ENCODE measurements at regions not wholly inside any gene's neighbourhood (a gene's known extent, or its start where the extent isn't known, plus 50 kb on each side); places are given as distances from the start of the nearest gene placed in this dataset.
"Not testable (repeated sequence)": the region's sequence is repeated elsewhere in the genome, so short reads cannot be mapped to it uniquely, and the experiment has no call there.

GRCh38 chr15:66865622-66866611 is 163.9 kb downstream of the SMAD6 start:
- DNase-seq (ENCODE audit: low spot score), result no peak

GRCh38 chr15:66866656-66867055 is 164.6 kb downstream of the SMAD6 start:
- no peak for DNase-seq (ENCODE audit: low spot score)

GRCh38 chr15:66868918-66869317 is 166.9 kb downstream of the SMAD6 start:
- DNase-seq (ENCODE audit: low spot score), result no peak

GRCh38 chr15:66870880-66871388 is 168.9 kb downstream of the SMAD6 start:
- no peak for DNase-seq (ENCODE audit: low spot score)

- no peak for DNase-seq (ENCODE audit: low spot score)
Observed at GRCh38 chr15:66872405-66872804, 170.4 kb downstream of the SMAD6 start.

- DNase-seq (ENCODE audit: low spot score), result not testable (repeated sequence)
Observed at GRCh38 chr15:66873331-66873730, 171.3 kb downstream of the SMAD6 start.

GRCh38 chr15:66873856-66874255 is 171.8 kb downstream of the SMAD6 start:
- DNase-seq (ENCODE audit: low spot score), result no peak

- no peak for DNase-seq (ENCODE audit: low spot score)
Observed at GRCh38 chr15:66875588-66876420, 173.8 kb downstream of the SMAD6 start.

GRCh38 chr15:66876421-66876730 is 174.3 kb downstream of the SMAD6 start:
- DNase-seq (ENCODE audit: low spot score), result no peak

GRCh38 chr15:66876731-66877476 is 174.9 kb downstream of the SMAD6 start:
- no peak for DNase-seq (ENCODE audit: low spot score)

GRCh38 chr15:66877477-66878271 is 175.6 kb downstream of the SMAD6 start:
- DNase-seq (ENCODE audit: low spot score), result no peak

GRCh38 chr15:66878761-66879160 is 176.7 kb downstream of the SMAD6 start:
- no peak for DNase-seq (ENCODE audit: low spot score)

GRCh38 chr15:66879531-66880368 is 177.7 kb downstream of the SMAD6 start:
- DNase-seq (ENCODE audit: low spot score), result no peak

- DNase-seq (ENCODE audit: low spot score), result no peak
Observed at GRCh38 chr15:66880380-66881155, 178.5 kb downstream of the SMAD6 start.

- no peak for DNase-seq (ENCODE audit: low spot score)
Observed at GRCh38 chr15:66881173-66881905, 179.3 kb downstream of the SMAD6 start.

GRCh38 chr15:66882251-66883020 is 180.4 kb downstream of the SMAD6 start:
- no peak for DNase-seq (ENCODE audit: low spot score)

GRCh38 chr15:66883284-66883911 is 181.4 kb downstream of the SMAD6 start:
- DNase-seq (ENCODE audit: low spot score), result peak; percentile 79

Measured in LoVo (cell line).